ENCODE measurements at regions not wholly inside any gene's neighbourhood (a gene's known extent, or its start where the extent isn't known, plus 50 kb on each side); places are given as distances from the start of the nearest gene placed in this dataset.
A peak's percentile ranks its signal among the peaks of the same experiment; 100 is the strongest.
"Not testable (repeated sequence)": the region's sequence is repeated elsewhere in the genome, so short reads cannot be mapped to it uniquely, and the experiment has no call there.

DNA sequence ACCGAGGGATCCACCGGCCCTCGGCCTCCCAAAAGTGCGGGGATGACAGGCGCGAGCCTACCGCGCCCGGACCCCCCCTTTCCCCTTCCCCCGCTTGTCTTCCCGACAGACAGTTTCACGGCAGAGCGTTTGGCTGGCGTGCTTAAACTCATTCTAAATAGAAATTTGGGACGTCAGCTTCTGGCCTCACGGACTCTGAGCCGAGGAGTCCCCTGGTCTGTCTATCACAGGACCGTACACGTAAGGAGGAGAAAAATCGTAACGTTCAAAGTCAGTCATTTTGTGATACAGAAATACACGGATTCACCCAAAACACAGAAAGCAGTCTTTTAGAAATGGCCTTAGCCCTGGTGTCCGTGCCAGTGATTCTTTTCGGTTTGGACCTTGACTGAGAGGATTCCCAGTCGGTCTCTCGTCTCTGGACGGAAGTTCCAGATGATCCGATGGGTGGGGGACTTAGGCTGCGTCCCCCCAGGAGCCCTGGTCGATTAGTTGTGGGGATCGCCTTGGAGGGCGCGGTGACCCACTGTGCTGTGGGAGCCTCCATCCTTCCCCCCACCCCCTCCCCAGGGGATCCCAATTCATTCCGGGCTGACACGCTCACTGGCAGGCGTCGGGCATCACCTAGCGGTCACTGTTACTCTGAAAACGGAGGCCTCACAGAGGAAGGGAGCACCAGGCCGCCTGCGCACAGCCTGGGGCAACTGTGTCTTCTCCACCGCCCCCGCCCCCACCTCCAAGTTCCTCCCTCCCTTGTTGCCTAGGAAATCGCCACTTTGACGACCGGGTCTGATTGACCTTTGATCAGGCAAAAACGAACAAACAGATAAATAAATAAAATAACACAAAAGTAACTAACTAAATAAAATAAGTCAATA lies 2093.4 kb upstream of the TPTE start:
- not testable (repeated sequence) for H3K36me3 Mint-ChIP-seq (ENCODE audit: insufficient read depth); H3K9me3 Mint-ChIP-seq; H3K4me1 Mint-ChIP-seq (ENCODE audit: low read depth in 2 of 2); H3K4me3 Mint-ChIP-seq; DNase-seq; H3K27me3 Mint-ChIP-seq; H3K27ac Mint-ChIP-seq
- peak; percentile 41 for ATAC-seq (replicated peaks)

DNA sequence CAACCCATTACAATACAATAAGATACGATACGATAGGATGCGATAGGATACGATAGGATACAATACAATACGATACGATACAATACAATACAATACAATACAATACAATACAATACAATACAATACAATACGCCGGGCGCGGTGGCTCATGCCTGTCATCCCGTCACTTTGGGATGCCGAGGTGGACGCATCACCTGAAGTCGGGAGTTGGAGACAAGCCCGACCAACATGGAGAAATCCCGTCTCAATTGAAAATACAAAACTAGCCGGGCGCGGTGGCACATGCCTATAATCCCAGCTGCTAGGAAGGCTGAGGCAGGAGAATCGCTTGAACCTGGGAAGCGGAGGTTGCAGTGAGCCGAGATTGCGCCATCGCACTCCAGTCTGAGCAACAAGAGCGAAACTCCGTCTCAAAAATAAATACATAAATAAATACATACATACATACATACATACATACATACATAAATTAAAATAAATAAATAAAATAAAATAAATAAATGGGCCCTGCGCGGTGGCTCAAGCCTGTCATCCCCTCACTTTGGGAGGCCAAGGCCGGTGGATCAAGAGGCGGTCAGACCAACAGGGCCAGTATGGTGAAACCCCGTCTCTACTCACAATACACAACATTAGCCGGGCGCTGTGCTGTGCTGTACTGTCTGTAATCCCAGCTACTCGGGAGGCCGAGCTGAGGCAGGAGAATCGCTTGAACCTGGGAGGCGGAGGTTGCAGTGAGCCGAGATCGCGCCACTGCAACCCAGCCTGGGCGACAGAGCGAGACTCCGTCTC lies 2092.5 kb upstream of the TPTE start:
- H3K4me3 Mint-ChIP-seq; H3K4me1 Mint-ChIP-seq (ENCODE audit: low read depth in 2 of 2): not testable (repeated sequence)
- peak; percentile 58 for ATAC-seq (replicated peaks)

DNA sequence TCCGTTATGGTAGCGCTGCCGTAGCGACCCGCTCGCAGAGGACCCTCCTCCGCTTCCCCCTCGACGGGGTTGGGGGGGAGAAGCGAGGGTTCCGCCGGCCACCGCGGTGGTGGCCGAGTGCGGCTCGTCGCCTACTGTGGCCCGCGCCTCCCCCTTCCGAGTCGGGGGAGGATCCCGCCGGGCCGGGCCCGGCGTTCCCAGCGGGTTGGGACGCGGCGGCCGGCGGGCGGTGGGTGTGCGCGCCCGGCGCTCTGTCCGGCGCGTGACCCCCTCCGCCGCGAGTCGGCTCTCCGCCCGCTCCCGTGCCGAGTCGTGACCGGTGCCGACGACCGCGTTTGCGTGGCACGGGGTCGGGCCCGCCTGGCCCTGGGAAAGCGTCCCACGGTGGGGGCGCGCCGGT lies 2086.7 kb upstream of the TPTE start:
- H3K4me1 Mint-ChIP-seq (ENCODE audit: low read depth in 2 of 2); H3K27me3 Mint-ChIP-seq; H3K4me3 Mint-ChIP-seq; ATAC-seq (replicated peaks); H3K27ac Mint-ChIP-seq; DNase-seq; H3K9me3 Mint-ChIP-seq; H3K36me3 Mint-ChIP-seq (ENCODE audit: insufficient read depth): not testable (repeated sequence)

More for the DNA sequence above, 2092.5 kb upstream of the TPTE start:
- DNase-seq; H3K9me3 Mint-ChIP-seq; H3K27me3 Mint-ChIP-seq; H3K36me3 Mint-ChIP-seq (ENCODE audit: insufficient read depth); H3K27ac Mint-ChIP-seq: not testable (repeated sequence)

DNA sequence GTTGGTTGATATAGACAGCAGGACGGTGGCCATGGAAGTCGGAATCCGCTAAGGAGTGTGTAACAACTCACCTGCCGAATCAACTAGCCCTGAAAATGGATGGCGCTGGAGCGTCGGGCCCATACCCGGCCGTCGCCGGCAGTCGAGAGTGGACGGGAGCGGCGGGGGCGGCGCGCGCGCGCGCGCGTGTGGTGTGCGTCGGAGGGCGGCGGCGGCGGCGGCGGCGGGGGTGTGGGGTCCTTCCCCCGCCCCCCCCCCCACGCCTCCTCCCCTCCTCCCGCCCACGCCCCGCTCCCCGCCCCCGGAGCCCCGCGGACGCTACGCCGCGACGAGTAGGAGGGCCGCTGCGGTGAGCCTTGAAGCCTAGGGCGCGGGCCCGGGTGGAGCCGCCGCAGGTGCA lies 2078.3 kb upstream of the TPTE start:
- H3K36me3 Mint-ChIP-seq (ENCODE audit: insufficient read depth); H3K4me3 Mint-ChIP-seq; H3K27ac Mint-ChIP-seq; ATAC-seq (replicated peaks); DNase-seq; H3K9me3 Mint-ChIP-seq; H3K27me3 Mint-ChIP-seq; H3K4me1 Mint-ChIP-seq (ENCODE audit: low read depth in 2 of 2): not testable (repeated sequence)

DNA sequence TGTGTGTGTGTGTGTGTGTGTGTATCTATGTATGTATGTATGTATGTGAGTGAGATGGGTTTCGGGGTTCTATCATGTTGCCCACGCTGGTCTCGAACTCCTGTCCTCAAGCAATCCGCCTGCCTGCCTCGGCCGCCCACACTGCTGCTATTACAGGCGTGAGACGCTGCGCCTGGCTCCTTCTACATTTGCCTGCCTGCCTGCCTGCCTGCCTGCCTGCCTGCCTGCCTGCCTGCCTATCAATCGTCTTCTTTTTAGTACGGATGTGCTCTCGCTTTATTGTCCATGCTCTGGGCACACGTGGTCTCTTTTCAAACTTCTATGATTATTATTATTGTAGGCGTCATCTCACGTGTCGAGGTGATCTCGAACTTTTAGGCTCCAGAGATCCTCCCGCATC lies 2071.6 kb upstream of the TPTE start:
- not testable (repeated sequence) for H3K4me3 Mint-ChIP-seq; ATAC-seq (replicated peaks); H3K4me1 Mint-ChIP-seq (ENCODE audit: low read depth in 2 of 2); H3K27ac Mint-ChIP-seq; H3K27me3 Mint-ChIP-seq; H3K9me3 Mint-ChIP-seq; H3K36me3 Mint-ChIP-seq (ENCODE audit: insufficient read depth); DNase-seq

- not testable (repeated sequence) for H3K27ac Mint-ChIP-seq; H3K4me1 Mint-ChIP-seq (ENCODE audit: low read depth in 2 of 2); H3K27me3 Mint-ChIP-seq; ATAC-seq (replicated peaks); H3K9me3 Mint-ChIP-seq; H3K36me3 Mint-ChIP-seq (ENCODE audit: insufficient read depth); DNase-seq; H3K4me3 Mint-ChIP-seq
These were observed 2065.9 kb upstream of the TPTE start for GRCh38 chr21:8455279-8456128.

DNA sequence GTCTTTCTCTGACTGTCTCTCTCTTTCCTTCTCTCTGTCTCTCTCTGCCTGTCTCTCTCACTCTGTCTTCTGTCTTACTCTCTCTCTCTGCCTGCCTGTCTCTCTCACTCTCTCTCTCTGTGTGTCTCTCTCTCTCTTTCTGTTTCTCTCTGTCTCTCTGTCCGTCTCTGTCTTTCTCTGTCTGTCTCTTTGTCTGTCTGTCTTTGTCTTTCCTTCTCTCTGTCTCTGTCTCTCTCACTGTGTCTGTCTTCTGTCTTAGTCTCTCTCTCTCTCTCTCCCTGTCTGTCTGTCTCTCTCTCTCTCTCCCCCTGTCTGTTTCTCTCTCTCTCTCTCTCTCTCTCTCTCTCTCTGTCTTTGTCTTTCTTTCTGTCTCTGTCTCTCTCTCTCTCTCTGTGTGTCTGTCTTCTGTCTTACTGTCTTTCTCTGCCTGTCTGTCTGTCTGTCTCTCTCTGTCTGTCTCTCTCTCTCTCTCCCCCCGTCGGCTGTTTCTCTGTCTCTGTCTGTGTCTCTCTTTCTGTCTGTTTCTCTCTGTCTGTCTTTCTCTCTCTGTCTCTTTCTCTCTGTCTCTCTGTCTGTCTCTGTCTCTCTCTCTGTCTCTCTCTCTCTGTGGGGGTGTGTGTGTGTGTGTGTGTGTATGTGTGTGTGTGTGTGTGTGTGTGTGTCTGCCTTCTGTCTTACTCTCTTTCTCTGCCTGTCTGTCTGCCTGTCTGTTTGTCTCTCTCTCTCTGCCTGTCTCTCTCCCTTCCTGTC lies 2056.8 kb upstream of the TPTE start:
- not testable (repeated sequence) for H3K9me3 Mint-ChIP-seq; H3K27ac Mint-ChIP-seq; DNase-seq; H3K4me3 Mint-ChIP-seq; H3K36me3 Mint-ChIP-seq (ENCODE audit: insufficient read depth); H3K4me1 Mint-ChIP-seq (ENCODE audit: low read depth in 2 of 2); H3K27me3 Mint-ChIP-seq
- peak; percentile 48 for ATAC-seq (replicated peaks)

- H3K9me3 Mint-ChIP-seq; H3K27ac Mint-ChIP-seq; H3K36me3 Mint-ChIP-seq (ENCODE audit: insufficient read depth); DNase-seq; ATAC-seq (replicated peaks); H3K4me3 Mint-ChIP-seq; H3K4me1 Mint-ChIP-seq (ENCODE audit: low read depth in 2 of 2); H3K27me3 Mint-ChIP-seq: not testable (repeated sequence)
These were observed 2054.7 kb upstream of the TPTE start for GRCh38 chr21:8466642-8467041.
